ENCODE measurements at regions not wholly inside any gene's neighbourhood (a gene's known extent, or its start where the extent isn't known, plus 50 kb on each side); places are given as distances from the start of the nearest gene placed in this dataset.

DNA sequence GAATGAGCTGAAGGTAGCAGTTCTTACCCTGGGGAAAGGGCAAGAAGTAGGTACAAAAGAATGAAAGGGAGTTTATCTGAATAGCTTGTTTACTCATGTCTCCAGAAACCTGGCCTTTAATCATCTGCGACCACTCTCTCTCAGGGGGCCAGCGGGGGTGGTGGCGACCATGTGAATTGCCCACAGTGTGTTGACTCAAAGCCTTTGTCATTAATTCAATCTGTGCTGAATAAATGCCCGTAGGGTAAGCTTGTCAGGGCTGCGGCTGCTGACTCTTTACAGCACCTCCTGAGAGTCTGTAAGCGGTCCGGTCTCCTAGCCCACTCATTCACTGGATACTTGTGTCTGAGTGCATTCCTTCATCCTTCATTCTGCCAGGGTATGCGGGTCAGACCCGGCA is 874.4 kb downstream of the SLC6A15 start:
- TF ChIP-seq POLR2A (IDR thresholded peaks at IDR 0.05) (no peak), POLR2AphosphoS5 (IDR thresholded peaks at IDR 0.05) (no peak)
- TF ChIP-seq, protein P1, sequence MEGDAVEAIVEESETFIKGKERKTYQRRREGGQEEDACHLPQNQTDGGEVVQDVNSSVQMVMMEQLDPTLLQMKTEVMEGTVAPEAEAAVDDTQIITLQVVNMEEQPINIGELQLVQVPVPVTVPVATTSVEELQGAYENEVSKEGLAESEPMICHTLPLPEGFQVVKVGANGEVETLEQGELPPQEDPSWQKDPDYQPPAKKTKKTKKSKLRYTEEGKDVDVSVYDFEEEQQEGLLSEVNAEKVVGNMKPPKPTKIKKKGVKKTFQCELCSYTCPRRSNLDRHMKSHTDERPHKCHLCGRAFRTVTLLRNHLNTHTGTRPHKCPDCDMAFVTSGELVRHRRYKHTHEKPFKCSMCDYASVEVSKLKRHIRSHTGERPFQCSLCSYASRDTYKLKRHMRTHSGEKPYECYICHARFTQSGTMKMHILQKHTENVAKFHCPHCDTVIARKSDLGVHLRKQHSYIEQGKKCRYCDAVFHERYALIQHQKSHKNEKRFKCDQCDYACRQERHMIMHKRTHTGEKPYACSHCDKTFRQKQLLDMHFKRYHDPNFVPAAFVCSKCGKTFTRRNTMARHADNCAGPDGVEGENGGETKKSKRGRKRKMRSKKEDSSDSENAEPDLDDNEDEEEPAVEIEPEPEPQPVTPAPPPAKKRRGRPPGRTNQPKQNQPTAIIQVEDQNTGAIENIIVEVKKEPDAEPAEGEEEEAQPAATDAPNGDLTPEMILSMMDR (IDR thresholded peaks at IDR 0.05), result no peak

All from sigmoid colon (tissue), 4 donors.